Astrocyte of the spinal cord (primary cell): ENCODE measurements at regions not wholly inside any gene's neighbourhood (a gene's known extent, or its start where the extent isn't known, plus 50 kb on each side); places are given as distances from the start of the nearest gene placed in this dataset.
A peak's percentile ranks its signal among the peaks of the same experiment; 100 is the strongest.

ENCODE experiments used
- DNase-seq: peaks from one replicate; pipeline ENCODE4 v3.0.0; 2011; ENCODE audit warnings: low read depth, low spot score
- H3K4me3 ChIP-seq: 2 replicates; pipeline ENCODE4 v1.5.1; 2011; ENCODE audit warnings: low read depth, mild to moderate bottlenecking, low read length, moderate library complexity
- in situ Hi-C: cut with HindIII; loops from 2 replicates; pipeline ENCODE4 v1.10.0; 2017; ENCODE audit warnings: low sequenced_read_pairs
- TF ChIP-seq, protein P1 (sequence below): IDR thresholded peaks from 2 replicates; pipeline ENCODE4 v1.5.1; 2012; ENCODE audit warnings: low read depth, mild to moderate bottlenecking, low read length, inconsistent platforms

- no peak overlapping the region for H3K4me3 ChIP-seq
- DNase-seq = peak; percentile 62
- in situ Hi-C loops = no loop called here
- TF ChIP-seq, protein P1, sequence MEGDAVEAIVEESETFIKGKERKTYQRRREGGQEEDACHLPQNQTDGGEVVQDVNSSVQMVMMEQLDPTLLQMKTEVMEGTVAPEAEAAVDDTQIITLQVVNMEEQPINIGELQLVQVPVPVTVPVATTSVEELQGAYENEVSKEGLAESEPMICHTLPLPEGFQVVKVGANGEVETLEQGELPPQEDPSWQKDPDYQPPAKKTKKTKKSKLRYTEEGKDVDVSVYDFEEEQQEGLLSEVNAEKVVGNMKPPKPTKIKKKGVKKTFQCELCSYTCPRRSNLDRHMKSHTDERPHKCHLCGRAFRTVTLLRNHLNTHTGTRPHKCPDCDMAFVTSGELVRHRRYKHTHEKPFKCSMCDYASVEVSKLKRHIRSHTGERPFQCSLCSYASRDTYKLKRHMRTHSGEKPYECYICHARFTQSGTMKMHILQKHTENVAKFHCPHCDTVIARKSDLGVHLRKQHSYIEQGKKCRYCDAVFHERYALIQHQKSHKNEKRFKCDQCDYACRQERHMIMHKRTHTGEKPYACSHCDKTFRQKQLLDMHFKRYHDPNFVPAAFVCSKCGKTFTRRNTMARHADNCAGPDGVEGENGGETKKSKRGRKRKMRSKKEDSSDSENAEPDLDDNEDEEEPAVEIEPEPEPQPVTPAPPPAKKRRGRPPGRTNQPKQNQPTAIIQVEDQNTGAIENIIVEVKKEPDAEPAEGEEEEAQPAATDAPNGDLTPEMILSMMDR = no peak
Observed at GRCh38 chr18:45166836-45167551, 448.3 kb upstream of the SLC14A2 start.

DNA sequence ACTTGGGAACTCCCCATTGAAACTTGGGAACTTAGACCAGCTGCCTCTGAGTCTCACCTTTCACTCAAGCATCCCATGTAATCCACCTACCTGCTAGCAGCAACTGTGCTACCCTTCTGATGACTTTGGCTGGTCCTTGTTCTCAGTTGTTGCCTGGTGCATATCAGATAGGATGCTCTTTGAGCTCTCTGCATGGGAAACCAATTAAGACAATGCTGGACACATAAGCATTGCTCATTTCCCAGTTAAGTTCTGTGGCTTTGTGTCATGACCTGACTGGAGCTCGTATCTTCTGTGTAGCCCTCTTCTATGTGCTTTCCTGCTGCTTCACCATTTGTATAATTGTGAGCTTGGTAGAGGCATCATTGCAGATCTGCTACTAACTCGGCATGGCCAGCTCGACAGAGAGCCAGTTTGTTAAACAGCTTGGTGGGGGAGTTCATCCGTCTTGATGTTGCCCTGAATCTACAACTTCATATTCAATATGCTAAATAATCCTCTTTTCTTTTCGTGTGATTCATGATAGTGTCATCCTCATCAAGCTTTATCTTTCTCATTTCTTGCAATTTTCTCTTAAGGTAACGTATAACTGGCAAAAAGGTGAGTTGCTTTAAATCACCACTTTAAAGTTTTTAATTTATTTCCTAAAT, 447.5 kb upstream of the SLC14A2 start:
- DNase-seq = peak; percentile 70
- TF ChIP-seq, protein P1 = no peak
- H3K4me3 ChIP-seq = no peak overlapping the region
- in situ Hi-C loops = no loop called here

GRCh38 chr18:45168866-45169600, 446.2 kb upstream of the SLC14A2 start:
- peak; percentile 58 for DNase-seq
- H3K4me3 ChIP-seq = no peak overlapping the region
- TF ChIP-seq, protein P1 = no peak
- in situ Hi-C loops = no loop called here

- DNase-seq = peak; percentile 87
- no peak overlapping the region for H3K4me3 ChIP-seq
- in situ Hi-C loops = no loop called here
- TF ChIP-seq, protein P1 = no peak
Observed at GRCh38 chr18:45169610-45170009, 445.7 kb upstream of the SLC14A2 start.

- in situ Hi-C loops = no loop called here
- TF ChIP-seq, protein P1 = no peak
- H3K4me3 ChIP-seq = no peak overlapping the region
- peak; percentile 43 for DNase-seq
Observed at GRCh38 chr18:45171679-45172191, 443.5 kb upstream of the SLC14A2 start.

- DNase-seq = no peak
- TF ChIP-seq, protein P1 = no peak
- in situ Hi-C loops = no loop called here
- H3K4me3 ChIP-seq = no peak overlapping the region
Observed at GRCh38 chr18:45173327-45173726, 441.9 kb upstream of the SLC14A2 start.
